ENCODE measurements at regions not wholly inside any gene's neighbourhood (a gene's known extent, or its start where the extent isn't known, plus 50 kb on each side); places are given as distances from the start of the nearest gene placed in this dataset.

DNA sequence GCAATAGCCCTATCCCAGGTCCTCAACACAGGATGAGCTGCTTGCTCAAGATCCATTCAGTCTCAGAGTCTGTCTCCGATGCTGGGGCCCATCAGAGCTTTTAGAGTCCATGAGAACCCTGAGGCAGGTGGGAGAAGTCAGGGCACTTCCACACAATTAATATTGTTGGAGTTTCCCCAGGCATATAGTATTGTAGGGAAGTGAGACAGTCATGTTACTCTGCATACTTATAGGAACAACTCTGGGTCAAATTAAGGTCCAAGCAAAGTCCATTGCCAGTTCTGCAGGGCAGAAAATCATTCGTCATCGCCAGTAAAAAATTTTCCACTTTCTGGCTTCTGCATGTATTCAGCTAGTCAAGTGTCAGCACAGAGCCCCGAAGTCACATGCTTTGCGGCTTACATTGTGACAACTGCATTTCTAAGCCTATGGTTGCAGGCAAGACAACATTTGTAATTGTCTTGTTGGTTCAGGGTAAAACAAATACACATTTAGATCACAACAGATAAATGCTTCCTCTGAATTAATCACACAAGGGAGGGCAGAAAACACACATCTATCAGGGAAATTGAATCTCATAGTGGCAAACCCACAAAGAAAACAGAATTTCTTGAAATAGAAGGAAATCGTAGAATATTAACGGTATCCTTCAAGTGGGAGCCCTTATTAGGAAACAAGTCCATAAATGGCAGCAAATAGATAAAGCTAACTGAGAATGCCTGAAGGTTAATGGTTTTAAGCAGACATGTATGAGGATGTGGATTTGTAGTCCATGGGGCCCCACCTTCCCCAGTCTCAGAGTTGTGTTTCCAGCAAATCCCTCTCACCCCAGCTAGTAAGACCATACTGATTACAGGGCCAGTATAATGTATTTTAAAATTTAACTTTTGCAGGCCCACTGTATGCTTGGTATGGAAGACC lies 412.1 kb upstream of the RASGEF1B start:
- no peaks in the 10 kb centered on the region for H3K9me3 ChIP-seq
- intact Hi-C loops (cut with DNase I; ENCODE audit: low total_unique reads), result no loop called here

DNA sequence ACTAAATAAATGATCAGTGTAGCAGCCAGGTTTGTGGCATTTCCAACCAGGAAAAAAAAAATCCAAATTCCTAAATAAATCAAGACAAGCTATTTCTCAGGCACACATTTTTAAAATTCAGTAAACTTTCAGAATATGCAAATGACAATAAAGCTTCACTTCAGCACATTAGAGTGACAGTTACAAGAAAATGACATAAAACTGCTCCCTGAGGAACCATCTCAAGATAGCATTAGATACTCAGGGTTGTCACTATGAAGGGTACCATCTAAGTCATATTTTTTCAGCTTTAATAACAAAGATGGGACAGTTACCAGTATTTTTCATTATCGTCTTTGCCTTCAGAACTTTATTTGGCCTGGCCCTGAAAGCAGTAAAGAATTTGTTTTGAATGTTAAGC lies 411.3 kb upstream of the RASGEF1B start:
- no peak overlapping the region for H3K4me3 ChIP-seq
- TF ChIP-seq, protein P1, sequence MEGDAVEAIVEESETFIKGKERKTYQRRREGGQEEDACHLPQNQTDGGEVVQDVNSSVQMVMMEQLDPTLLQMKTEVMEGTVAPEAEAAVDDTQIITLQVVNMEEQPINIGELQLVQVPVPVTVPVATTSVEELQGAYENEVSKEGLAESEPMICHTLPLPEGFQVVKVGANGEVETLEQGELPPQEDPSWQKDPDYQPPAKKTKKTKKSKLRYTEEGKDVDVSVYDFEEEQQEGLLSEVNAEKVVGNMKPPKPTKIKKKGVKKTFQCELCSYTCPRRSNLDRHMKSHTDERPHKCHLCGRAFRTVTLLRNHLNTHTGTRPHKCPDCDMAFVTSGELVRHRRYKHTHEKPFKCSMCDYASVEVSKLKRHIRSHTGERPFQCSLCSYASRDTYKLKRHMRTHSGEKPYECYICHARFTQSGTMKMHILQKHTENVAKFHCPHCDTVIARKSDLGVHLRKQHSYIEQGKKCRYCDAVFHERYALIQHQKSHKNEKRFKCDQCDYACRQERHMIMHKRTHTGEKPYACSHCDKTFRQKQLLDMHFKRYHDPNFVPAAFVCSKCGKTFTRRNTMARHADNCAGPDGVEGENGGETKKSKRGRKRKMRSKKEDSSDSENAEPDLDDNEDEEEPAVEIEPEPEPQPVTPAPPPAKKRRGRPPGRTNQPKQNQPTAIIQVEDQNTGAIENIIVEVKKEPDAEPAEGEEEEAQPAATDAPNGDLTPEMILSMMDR (IDR thresholded peaks at IDR 0.05), result no peak
- TF ChIP-seq POLR2A (IDR thresholded peaks at IDR 0.05), result no peak
- intact Hi-C loops (cut with DNase I; ENCODE audit: low total_unique reads), result no loop called here
- no peaks in the 10 kb centered on the region for H3K27me3 ChIP-seq
- H3K4me1 ChIP-seq, result no peaks in the 10 kb centered on the region
- no peak overlapping the region for H3K27ac ChIP-seq
- no peaks in the 10 kb centered on the region for H3K36me3 ChIP-seq
- H3K9me3 ChIP-seq, result no peaks in the 10 kb centered on the region
- no peak for DNase-seq

More for the DNA sequence above, 412.1 kb upstream of the RASGEF1B start:
- no peaks in the 10 kb centered on the region for H3K27me3 ChIP-seq
- no peak overlapping the region for H3K27ac ChIP-seq
- H3K4me1 ChIP-seq, result no peaks in the 10 kb centered on the region
- H3K4me3 ChIP-seq, result no peak overlapping the region
- no peaks in the 10 kb centered on the region for H3K36me3 ChIP-seq
- no peak for TF ChIP-seq POLR2A (IDR thresholded peaks at IDR 0.05)
- TF ChIP-seq, protein P1 (IDR thresholded peaks at IDR 0.05), result no peak
- DNase-seq, result no peak

DNA sequence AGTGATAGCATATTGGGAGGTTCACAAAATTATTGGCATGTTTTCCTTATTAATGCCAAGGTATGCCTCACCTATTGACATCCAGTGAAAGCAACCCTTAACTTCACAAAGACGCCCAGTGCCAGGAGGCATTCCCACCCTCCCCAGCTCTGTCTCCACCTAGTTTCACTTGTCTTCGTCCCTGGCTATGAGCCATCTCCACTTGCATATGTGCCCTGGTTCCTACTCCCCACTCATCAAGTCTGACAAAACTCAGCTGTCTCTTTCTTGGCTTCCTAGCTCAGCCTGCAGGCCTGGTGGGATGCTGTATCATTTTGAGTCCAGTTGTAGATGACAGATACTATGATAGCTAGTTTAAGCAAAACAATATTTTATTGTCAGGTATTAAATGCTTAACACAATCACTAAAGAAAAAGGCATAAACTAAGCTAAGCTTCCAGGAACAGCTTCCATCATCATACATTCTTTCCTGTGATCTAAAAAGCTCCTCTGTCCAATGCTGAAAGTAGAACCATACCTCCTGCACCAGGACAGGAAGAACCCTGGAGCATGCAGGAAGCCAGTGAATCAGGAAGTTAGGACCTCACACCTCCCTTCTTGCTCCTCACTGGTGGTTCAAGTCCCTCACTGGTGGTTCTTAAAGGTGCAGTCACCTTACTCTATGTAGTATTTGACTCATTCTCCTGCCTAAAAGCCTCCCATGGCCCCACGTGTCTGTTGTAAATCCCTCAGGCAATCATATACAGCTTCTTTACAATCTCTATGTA lies 410.3 kb upstream of the RASGEF1B start:
- TF ChIP-seq, protein P1 (IDR thresholded peaks at IDR 0.05), result no peak
- no peak for TF ChIP-seq POLR2A (IDR thresholded peaks at IDR 0.05)
- no peak for DNase-seq

DNA sequence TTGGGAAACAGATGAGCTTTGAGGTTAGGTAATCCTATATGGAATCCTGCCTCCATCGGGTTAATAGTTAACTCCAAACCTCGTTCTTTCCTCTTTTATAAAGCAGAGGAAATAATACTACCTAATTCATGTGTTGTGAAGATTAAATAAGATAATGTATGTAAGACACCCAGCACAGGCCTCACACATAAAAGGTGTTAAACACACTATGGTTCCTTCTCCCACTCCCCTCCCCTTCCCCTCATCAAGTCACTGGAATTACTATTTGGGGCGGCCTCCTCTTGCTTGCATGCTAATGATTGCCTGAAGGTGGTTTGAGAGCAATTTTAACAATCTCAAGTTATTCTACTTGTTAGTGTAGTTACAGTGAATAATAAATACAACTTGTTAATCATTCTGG lies 404.4 kb upstream of the RASGEF1B start:
- no peak overlapping the region for H3K27ac ChIP-seq
- no peaks in the 10 kb centered on the region for H3K27me3 ChIP-seq
- DNase-seq, result no peak
- no peaks in the 10 kb centered on the region for H3K36me3 ChIP-seq
- intact Hi-C loops (cut with DNase I; ENCODE audit: low total_unique reads), result no loop called here
- H3K4me1 ChIP-seq, result no peaks in the 10 kb centered on the region
- TF ChIP-seq, protein P1 (IDR thresholded peaks at IDR 0.05), result no peak
- TF ChIP-seq POLR2A (IDR thresholded peaks at IDR 0.05), result no peak
- H3K4me3 ChIP-seq, result no peak overlapping the region
- no peaks in the 10 kb centered on the region for H3K9me3 ChIP-seq

More for the DNA sequence above, 410.3 kb upstream of the RASGEF1B start:
- no peaks in the 10 kb centered on the region for H3K4me1 ChIP-seq
- no peak overlapping the region for H3K27ac ChIP-seq
- no peak overlapping the region for H3K4me3 ChIP-seq
- no peaks in the 10 kb centered on the region for H3K27me3 ChIP-seq
- intact Hi-C loops (cut with DNase I; ENCODE audit: low total_unique reads), result no loop called here
- no peaks in the 10 kb centered on the region for H3K36me3 ChIP-seq
- no peaks in the 10 kb centered on the region for H3K9me3 ChIP-seq
